DMS114 treated with DMSO at 0.1 percent for 48 hours (cell line): ENCODE measurements at regions not wholly inside any gene's neighbourhood (a gene's known extent, or its start where the extent isn't known, plus 50 kb on each side); places are given as distances from the start of the nearest gene placed in this dataset.
"Not testable (repeated sequence)": the region's sequence is repeated elsewhere in the genome, so short reads cannot be mapped to it uniquely, and the experiment has no call there.

Experiments
- DNase-seq: peaks from one replicate; lab custom pipeline; 2025; ENCODE audit not compliant: unreplicated experiment; lab: John Stamatoyannopoulos, UW

DNA sequence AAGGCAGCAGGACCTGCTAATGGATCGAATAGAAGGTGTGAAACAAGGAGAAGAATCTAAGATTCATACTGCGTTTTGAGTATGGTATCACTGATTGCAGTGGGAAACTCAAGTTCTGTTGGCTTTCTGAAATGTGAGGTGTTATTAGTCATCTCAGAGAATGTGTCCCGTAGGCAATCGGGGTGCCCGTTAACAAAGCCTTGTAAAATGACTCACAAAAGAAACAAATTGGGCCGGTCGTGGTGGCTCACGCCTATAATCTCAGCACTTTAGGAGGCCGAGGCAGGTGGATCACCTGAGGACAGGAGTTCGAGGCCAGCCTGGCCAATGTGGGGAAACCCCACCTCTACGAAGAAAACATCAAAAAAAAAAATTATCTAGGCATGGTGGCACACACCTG lies 118.2 kb upstream of the C7orf33 start:
- DNase-seq: no peak

DNA sequence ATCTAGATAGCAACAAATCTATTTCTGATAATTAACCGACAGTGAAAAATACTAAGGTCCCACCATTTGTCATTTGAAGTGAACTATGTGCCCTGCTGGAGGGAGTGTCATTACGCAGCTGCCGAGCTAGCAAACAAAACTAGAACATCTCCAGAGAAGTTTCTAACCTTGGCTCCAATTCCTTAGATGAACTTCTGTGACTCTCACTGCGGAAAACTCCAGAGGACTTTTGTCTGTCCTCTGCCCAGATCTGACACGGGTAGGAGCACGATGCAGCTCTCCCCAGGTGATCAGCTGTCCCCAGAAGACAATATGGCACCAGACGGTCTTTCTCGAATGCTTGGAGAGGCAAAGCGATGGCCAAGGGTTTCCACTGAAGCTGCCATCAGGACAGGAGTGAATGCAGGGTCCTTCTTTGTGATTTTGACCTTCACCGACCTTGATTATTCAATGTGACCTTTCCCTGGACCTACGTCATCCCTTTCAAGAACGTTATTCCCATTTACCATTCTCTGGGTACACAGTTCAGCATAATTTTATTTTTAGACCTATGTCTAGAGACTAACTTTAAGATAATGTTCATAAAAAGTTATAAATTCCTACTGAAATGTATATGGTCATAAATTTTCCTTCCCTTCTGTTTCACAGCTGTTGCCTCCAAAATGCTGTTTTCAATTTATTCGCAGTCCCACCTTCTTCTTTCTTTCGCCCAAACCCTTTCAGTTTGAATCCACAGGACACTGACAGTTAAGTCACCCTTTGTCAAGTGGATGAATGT lies 116.7 kb upstream of the C7orf33 start:
- no peak for DNase-seq

DNA sequence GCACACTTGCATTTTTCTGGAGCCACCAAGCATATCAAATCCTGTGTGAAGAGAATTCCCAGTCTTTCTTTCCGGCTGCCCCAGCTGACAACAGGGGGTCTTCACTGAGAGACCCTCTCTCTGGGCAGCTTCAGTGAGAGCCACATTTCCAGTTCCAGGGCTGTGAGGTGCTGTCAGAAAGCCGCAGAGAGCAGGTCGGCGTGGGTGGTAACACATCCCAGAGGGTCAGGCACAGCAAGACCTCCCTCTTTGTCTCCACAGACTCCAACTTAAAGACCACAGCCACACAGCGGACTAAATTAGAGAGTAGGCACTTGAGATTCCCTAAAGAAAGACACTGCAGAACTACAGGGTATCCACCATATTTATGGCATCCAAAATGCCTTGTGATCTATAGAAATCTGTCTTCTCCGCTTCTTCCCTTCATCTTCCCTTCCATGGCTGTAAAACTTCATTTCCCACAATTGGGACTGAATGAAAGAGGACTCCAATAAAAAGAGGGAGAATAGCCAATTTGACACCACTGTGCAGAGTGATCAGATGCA lies 116.0 kb upstream of the C7orf33 start:
- no peak for DNase-seq

DNA sequence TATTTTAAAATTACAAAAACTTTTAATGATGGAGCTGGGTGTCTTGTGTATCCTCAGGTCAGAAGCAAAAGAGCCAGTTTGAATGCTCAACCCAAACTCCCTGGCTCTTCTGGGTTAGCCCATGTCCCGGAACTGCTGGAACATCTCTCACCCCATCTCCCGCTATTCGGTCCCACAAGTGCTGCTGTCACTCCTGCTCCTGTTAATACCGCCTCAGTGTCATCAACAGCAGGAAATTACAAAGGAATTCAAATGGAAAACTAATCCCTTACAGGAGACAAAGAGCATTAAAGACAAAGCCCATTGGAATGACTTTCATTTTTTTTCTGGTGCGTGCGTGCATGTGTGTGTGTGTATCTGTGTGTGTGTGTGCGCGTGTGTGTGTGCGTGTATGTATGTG lies 112.0 kb upstream of the C7orf33 start:
- DNase-seq: no peak

DNA sequence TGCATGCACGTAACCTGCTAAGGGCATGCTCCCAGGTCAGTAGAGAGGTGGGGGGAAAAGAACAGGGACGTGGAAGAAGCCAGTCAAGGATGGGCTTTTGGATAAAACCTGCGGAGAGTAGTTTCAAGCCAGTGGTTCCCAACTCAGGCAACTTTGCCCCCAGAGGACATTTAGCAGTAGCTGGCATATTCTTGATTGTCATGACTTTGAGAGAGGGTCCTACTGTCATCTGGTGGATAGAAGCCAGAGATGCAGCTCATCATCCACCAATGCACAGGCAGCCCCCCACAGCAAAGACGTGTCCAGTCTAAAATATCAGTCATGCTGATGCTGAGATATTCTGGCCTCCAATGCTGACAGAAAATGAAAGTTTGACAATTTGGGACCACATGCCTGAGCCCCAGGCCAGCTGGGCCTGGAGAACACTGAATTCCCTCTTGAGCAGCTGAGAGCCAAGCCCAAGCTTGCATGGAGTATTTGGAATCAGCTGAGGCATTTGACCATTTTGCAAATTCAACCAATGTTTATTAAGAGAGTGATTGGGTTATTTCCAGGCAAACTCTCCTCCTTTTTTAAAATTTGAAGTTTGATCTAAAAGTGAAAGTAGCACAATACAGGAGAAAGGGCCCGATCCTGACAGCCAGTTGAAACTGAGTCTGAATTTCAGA lies 110.0 kb upstream of the C7orf33 start:
- DNase-seq: no peak

DNA sequence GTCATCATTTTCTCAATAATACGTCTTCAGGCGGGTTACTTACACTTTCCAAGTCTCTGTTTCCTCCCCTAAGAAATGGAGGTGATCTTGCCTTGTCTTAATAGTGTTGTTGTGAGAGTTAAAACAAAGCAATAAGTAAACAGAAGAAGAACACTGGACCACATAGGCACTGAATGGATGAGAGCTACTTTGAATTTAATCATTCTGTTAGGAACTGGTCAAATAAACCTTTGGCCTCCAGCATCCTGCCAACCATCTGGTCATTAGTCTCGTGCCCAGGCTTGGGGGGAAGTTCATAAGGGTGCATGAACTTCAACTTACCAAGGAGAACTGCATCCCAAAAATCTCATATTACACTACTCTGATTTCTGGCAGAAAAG lies 109.4 kb upstream of the C7orf33 start:
- no peak for DNase-seq

DNA sequence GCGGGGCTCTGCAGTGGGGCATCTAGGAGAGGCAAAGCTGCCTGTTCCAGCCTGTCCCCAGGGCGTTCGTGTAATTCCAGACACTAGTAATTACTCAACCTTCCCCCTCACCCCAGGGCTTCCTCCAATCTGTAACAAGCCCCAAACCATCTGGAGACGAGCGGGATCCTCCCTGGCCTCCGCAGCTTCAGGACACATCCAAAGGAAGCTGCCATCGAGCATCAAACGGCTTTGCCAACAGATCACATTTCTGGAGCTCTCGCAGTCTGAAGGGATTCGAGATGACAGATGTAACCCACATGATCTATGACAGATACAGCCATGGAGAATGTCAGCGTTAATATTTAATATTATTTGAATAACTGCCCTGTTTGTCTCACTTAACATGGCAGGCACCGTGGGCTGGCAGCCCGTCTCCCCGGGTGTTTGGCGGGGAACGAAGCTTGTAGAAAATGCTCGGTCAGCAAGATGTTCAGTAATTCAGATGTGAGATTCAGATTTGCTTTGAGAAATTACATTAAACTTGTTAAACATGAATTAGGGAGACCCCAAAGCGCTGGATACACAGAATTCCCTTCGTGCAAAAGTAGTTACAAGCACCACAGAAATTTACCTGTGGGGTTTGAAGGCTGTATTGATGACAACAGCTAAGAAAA lies 108.5 kb upstream of the C7orf33 start:
- no peak for DNase-seq

DNA sequence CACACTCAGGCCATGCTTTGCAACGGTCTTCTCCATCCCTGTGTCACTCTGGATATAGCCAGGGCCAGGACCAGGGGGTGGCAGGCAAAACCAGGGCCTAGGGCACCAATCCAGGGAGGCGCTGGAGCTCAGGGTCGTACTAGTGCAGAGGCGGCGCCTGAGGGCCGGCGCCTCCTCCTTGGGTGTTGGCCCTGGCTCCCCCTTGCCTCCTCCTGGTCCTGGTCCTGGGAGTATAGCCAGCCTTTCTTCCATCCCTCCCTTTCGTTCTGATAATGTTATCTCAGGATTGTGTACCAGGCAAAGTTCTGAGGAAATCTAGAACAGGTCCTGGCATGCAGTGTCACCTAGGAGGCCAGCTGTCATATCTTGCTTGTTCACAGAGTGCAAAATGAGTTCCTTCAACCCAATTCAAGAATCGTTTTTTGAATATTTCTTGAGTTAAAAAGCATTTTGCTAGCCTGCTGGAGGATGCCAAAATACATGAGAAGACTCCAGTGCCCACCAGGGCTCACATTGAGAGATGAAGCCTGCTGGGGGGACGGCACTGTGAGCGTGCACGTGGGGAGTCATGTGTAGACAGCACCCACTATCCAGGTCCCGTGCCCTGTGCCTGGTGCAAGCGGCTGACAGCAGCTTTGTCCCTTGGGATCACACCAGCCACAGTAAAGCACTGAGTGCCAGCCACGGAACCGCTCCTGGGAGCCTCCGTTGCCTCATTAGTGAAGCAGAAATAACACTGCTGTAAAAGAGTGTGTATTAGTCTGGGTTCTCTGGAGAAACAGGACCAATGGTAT lies 106.9 kb upstream of the C7orf33 start:
- no peak for DNase-seq

DNA sequence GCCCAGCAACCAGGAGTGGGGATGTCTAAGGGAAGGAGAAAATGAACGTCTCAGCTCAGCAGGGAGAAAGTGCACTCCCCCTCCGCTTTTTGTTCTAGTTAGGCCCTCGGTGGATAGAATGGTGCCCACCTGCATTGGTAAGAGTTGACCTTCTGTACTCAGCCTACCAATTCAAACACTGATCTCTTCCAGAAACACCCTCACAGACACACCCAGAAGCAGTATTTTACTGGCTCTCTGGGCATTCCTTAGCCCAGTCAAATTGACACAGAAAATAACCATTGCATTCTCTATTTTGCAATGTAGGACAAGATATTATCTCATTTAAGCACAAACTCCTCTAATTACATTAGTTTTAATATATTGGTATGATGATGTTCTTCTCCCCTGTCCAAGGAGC lies 106.1 kb upstream of the C7orf33 start:
- DNase-seq: no peak

DNA sequence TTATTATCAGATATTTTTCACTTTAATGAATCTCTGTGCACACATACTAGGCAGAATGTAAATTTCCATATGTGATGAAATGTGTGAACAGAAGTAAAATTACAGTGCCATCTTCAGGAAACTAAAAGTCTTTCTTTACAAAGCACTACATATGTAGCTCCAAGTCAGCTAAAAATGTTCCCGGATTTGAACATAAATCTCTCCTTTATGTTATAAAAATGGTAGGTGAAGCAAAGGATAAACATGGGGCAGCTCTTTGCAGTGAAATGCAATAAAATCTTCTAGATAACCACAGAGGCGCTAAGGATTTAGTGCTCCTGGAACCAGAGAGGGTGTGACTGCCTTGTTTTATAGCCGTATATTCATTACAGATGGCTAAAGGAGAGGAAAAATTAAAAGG lies 104.9 kb upstream of the C7orf33 start:
- DNase-seq: no peak

DNA sequence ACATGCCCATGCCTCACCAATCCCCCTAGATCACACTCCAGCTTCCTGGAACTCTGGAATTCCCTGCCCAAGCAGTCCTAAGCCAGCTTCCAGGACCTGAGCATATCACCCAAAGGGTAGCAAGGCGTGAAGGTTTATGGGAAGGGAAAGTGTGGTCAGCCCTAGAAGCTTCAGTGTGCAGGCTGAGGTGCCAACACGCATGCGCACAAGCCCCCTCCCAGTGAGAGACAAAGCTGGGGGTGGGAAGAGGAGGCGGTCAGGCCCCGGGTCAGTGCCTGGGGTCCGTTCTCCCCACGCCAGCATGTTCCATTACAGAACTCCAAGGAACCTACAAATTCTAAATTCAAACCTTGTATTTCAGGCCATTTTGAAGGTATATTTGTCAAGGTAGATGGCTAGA lies 103.6 kb upstream of the C7orf33 start:
- no peak for DNase-seq

DNA sequence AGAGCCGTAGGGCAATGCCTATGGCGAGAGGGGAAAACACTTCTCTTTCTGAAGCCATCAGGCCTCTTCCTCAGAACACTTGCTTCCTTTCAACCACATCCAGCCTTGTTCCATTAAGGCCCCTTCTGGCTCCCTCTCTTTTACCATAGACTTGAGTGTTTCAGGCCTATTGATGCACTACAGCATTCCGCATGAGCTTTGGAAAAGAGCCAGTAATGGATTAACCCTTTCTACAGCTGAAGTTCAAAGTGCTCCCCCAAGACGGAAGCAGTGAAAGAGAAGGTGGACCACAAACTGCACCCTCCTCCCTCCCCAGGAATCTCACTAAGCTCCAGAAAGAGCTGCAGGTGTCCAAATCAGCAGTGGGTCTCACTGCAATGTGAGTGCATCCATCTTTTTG lies 102.7 kb upstream of the C7orf33 start:
- no peak for DNase-seq

DNA sequence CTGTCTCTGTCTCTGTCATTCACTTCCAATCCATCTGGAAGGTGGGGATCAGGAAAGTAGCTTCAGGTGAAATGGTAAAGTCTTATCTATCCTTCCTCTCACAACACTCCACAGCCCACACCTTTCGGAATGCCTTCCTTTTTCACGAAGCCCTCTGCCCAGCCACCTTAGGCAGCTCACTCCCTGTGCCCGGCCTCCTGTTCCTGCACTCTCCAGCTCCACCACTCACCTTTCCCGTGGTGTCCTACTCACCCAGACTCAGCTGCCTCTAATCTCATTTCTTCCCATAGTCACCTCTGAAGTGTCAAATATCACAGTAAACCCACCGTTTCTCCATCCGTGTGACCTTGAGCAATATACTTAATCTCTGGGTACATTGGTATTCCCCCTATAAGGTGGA lies 100.9 kb upstream of the C7orf33 start:
- no peak for DNase-seq

DNA sequence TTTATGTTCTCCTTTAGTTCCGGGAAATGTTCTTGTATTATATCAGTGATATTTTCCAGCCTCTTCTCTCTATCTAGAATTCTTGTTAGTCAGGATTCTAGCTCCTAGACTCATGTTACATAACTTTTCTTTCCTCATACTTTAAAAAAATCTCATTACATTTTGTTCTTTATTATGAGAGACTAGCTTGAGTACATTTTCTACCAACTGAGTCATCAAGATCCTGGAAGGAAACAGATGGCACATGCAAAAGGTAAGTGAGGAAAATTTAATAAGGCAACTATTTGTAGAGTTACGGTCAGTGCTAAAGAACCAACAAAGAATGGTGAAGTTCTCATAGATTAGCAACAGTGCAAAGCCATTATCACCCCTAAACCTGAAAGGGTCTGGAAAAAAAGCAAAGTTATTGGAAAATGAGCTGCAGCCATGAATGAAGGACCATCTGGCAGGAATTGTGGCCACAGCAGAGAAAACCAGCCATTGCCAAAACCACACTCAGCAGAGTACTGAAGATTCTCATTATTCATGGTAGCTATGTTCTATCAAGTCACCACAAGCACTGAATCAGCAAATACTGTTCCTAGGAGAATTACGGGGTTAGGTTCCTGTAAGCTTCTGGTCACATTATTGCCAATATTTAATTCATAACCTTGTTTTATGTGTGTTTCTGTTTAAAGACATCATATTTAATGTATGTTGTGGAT lies 98.3 kb upstream of the C7orf33 start:
- no peak for DNase-seq

DNA sequence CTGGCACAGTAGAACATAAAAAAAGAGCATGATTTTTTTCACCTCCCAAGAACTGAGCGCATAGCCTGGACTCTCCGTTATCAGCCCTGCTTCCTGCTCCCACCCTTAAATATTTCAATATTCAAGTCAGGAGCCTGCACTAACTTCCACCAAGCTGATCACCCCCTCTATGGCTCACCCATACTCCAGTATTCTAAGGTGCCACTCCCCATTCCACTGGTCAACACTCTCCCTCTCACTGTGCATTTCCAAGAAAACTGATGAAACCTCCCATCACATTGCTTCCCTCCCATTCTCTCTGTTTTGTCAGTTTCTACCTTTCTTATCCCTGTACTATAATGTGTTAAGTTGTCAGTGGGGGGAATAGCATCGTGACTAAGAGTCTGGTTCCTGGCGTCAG lies 95.0 kb upstream of the C7orf33 start:
- DNase-seq: no peak

DNA sequence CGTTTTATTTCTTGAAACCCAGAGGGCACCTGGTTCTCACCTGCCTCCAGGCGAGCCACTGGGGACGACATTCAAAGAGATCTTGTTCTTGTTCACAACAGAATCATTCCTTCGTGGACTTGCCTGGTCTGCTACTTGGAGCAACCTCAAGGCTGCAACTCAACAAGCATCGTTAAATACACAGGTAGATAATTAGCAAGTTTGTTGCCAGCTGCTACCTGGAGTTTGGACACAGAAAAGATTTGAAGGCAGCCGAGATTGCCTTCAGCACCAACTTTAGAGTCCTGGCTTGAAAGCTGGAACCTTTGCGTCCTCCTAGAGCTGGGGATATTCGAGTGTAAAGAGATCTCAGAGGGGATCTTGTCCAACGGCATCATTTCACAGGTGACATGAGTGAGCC lies 89.6 kb upstream of the C7orf33 start:
- no peak for DNase-seq

DNA sequence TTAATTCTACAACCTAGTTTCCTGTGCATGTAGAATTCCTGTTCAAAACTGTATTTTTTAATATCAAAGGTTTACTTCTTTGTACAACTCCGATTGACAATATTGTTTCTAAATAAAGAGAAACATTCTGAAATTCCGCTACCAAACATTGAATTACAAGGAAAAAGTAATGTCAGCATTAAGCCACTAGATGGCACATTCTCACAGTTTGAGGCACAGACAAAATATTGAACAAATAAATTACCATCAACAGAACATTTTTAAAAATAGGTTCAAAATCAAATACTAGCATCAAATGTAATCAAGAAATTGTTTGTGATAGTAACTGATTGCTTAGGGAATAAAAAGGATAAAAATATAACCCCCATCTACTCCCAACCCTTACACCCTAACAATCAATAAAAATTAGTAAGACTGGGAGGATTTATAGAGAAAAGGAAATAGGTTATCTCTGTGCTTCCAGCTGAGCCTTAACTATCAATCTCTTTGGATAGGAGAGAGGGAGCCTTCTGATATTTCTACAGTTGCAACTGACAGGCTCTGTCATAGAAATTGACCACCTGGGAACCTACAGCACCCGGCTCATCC lies 86.6 kb upstream of the C7orf33 start:
- peak; percentile 18 for DNase-seq

DNA sequence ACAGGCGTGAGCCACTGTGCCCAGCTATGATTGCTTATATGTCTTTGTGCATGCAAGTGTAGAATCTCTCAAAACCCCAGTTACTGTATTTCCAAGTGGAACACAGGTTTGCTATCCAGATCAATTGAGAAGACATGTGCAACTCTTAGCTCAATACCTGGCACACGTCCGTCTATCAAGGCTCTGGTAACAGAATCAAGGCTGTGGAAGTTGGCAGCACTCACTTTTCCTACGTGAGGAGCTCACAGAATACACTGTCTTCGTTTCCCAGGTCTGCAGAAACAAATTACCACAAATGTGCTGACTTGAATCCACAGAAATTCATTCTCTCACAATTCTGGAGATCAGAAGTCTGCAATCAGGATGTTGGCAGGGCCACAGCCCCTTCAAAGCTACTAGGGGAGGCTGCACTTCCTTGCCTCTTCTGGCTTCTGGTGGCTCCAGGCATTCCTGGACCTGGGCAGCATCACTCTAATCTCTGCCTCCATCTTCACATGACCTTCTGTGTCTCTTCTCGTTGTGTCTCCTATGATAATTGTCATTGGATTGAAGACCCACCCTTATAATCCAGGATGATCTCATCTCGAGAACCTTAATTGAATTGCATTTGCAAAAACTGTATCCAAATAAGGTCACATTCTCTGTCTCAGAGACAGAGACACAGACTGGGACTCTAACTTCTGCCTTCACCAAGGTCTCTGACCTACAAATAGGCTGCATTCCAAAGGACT lies 84.8 kb upstream of the C7orf33 start:
- no peak for DNase-seq

DNA sequence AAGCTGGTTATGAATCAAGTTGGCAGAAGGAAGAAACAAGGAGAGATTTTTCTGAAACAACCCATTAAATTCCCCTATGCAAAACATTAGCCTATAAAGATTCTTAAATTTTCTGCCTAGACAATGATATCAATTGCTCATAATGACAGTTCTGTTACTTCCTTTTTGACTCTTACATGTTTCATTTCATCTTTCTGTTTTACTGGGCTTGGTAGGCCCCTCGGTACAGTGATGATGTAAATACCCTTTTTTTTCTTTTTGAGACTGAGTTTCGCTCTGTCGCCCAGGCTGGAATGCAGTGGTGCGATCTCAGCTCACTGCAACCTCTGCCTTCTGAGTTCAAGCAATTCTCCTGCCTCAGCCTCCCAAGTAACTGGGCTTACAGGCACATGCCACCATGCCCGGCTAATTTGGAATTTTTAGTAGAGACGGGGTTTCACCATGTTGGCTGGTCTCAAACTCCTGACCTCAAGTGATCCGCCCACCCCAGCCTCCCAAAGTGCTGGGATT lies 83.4 kb upstream of the C7orf33 start:
- not testable (repeated sequence) for DNase-seq
